HG03520 (cell line): ENCODE measurements at regions not wholly inside any gene's neighbourhood (a gene's known extent, or its start where the extent isn't known, plus 50 kb on each side); places are given as distances from the start of the nearest gene placed in this dataset.
"Not testable (repeated sequence)": the region's sequence is repeated elsewhere in the genome, so short reads cannot be mapped to it uniquely, and the experiment has no call there.

ENCODE experiments used
- ATAC-seq: cut with Tn5 transposase; IDR thresholded peaks from one replicate; pipeline ENCODE4 v1.9.1; 2021; ENCODE audit warnings: mild to moderate bottlenecking, moderate library complexity; ENCODE audit not compliant: unreplicated experiment

DNA sequence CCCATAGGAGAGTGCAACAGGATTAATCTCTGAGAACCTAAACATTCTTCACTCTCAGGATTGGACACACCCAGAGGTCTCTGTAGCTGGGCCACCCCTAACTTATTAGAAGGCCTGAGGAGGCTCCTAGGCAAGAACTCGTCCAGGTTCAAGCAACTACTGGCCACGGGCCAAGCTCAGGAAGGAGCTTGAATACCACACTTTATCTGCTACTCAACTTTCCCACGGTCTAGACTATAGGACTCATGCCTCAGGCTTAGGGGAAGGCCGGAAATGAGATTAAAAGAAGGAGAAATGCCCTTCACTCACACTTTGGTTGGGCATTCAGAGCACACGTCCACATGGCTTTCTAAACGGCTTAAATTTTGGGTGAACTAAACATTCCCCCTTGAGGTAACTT is 142.8 kb upstream of the PHYHIPL start:
- ATAC-seq = no peak

DNA sequence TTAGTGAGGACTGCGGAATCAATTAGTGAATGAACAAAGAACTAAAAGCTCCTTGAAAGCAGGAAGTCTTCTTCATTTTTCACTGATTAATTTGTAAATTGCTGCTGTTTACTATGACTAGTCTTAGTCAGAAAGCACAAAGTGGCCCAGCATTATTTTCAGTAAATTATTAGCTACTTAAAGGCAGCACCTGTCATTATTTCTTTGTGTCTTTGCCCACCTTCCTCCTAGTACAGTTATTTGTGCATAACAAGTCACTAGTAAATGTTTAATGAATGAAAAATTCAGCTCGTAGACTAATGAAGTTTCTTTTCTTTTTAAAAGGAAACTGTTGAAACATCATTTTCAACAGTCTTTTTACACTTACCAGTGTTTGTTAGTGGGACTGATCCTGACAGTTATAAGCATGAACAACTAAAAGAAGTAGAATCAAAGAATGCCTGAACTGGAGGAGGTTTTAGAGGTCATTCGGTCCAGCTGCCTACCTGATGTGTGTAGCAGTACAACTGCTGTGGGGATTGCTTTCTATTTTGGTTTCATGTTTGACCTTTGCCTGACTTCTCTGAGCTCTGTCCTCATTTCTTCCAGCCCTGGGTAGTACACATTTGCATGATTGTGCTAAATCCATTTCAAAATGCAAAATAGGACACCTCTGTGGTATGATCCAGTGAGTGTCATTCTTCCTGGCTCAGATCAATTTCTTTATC is 140.0 kb upstream of the PHYHIPL start:
- ATAC-seq = peak; percentile 100

DNA sequence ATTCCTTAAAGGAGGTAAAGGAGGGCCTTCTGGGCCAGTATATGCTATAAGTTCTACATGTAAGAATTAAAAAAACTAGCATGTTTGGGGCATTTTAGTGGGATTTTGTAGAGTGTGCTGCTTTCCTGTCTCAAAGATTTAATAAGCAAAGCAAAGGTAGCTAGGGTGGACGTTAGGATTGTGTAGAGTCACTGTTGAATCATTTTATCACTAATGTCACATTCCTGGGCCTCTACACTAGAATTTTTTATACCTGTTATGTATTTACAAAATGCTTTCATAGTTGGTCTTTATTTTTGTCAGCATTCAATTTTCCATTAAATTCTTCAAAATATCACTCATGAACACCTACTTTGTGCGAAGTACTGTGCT is 139.4 kb upstream of the PHYHIPL start:
- ATAC-seq = peak; percentile 14

DNA sequence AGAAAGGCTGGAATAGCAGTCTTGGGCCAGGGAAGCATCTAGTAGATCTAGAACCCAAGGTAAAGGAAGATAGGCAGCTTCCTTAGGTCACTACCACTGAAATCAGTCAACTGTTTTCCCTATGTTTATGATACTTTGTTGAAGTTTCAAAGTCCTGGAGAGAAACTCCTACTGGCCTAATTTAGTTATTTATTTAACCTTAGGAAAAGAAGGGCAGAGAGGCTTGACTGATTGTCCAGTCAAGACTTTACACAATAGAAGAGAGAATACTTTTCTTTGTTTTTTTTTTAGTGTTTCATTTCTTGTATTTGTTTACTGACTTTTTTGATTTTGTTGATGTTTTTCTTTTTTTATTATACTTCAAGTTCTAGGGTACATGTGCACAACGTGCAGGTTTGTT is 138.9 kb upstream of the PHYHIPL start:
- no peak for ATAC-seq

DNA sequence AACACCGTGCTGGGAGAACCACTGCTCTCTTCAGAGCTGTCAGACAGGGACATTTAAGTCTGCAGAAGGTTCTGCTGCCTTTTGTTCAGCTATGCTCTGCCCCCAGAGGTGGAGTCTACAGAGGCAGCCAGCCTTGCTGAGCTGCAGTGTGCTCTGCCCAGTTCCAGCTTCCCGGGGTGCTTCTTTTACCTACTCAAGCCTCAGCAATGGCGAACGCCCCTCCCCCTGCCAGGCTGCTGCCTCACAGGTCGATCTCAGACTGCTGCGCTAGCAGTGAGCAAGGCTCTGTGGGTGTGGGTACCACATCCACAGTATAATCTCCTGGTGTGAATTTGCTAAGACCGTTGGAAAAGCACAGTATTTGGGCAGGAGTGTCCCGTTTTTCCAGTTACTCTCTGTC is 133.1 kb upstream of the PHYHIPL start:
- ATAC-seq = not testable (repeated sequence)

DNA sequence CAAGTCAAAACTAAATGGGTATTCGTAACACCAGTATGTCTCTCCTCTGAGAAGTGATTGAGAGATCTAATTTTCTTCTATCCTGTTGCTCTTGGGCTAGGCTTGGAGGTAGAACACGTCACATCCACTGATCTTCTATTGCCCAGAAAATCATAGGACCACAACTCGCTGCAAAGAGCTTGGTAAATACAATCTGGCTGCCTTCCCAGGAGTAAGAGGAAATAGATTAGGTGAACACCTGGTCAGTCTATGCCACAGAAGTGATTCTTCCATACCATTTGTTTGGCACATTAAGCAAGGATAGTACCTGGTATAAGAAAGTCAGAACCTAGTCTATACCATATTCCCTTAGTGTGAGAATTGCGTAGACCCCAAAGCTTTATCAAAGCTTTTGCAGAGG is 129.3 kb upstream of the PHYHIPL start:
- no peak for ATAC-seq

DNA sequence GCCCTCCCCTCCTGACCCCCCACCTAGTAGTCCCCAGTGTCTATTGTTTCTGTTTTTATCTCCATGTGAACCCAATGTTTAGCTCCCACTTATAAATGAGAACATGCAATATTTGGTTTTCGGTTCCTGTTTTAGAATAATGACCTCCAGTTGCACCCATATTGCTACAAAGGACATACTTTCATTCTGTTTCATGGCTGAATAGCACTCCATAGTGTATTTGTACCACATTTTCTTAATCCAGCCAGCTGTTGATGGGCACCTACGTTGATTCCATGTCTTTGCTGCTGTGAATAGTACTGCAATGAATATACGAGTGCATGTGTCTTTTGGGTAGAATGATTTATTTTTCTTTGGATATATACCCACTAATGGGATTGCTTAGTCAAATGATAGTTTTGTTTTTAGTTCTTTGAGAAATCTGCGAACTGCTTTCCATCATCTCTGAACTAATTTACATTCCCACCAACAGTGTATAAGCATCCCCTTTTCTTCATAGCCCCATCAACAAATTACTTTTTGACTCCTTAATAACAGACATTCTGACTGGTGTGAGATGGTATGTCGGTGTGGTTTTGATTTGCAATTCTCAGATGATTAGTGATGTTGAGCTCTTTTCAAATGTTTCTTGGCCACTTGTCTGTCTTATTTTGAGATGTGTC is 128.4 kb upstream of the PHYHIPL start:
- peak; percentile 92 for ATAC-seq

DNA sequence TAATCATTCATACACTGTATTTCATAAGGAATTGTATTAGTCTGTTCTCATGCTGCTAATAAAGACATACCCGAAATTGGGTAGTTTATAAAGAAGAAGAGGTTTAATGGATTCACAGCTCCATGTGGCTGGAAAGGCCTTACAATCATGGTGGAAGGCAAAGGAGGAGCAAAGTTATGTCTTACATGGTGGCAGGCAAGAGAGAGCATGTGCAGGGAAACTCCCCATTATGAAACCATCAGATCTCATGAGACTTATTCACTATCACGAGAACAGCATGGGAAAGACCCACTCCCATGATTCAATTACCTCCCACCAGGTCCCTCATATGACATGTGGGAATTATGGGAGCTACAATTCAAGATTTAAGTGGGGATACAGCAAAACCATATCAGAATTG is 122.9 kb upstream of the PHYHIPL start:
- not testable (repeated sequence) for ATAC-seq

DNA sequence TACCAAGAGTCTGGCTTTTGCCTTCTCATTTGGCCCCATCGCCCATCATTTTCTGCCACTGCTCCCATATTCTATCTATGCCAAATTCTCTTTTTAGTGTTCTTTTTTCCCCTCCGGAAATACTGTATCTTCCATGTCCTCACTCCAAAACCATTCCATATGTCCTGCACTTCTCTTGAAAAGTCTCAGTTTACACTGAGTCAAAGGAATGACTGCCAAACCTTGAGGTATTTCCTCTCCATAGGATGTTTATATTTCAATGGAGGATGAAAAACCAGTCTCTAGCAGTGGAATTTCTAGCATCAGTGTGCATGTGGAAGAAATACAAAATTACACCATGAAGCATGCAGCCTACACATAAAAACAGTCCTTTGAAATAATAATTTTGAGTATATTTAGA is 121.4 kb upstream of the PHYHIPL start:
- ATAC-seq = no peak

DNA sequence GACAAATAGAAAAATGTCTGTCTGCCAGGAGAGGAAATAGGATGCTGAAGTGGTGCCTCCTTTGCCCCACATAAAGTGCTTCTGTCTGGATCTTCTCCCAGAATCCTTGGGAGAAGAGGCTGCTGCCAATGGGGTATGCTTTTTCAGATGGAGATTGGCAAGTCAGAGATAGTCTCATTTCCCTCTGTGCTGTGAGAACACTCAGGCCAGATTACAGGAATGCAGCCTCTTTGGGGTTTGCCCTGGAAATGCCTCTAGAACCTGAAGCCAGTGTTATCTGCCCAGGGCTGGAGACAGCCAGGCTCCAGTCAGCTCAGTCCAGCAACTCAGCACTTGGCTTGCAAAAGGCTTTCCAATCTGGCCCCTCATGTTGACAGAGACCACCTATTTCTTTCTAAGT is 119.1 kb upstream of the PHYHIPL start:
- no peak for ATAC-seq

DNA sequence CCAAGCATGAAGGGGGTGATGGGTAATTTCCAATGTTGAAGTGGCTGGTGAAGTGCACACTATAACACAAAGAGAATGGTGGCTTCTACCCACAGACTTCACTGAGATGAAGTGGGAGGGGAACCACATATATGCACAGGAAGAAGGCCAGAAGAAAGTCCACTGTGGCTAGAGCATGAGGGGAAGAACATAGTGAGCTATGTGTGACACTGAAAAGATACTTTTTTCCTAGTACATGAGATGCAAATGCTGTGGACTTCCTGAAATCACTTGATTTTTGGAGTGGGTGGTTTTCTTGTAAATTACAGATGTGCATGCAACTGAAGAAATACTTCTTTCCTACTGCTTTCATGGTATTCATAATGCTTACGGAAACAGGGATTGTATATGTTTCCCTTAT is 115.6 kb upstream of the PHYHIPL start:
- ATAC-seq = peak; percentile 86

DNA sequence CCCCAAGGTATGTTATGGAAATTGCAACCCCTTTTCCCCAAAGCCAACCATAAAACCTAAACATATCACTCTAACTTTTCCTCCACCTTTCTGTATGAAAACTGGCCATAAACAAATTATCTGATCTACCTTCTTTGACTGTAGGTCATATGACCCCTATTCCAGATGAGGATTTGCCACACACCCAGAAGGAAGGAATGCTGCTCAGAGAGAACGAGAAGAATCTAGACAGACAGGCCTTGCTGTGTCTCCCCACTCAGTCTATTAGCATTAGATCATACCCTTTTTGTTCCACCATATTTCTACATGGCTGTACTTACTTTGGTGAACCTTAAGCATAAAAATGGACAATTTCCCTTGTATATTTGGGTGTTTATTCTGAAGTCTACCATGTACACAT is 113.0 kb upstream of the PHYHIPL start:
- ATAC-seq = no peak

DNA sequence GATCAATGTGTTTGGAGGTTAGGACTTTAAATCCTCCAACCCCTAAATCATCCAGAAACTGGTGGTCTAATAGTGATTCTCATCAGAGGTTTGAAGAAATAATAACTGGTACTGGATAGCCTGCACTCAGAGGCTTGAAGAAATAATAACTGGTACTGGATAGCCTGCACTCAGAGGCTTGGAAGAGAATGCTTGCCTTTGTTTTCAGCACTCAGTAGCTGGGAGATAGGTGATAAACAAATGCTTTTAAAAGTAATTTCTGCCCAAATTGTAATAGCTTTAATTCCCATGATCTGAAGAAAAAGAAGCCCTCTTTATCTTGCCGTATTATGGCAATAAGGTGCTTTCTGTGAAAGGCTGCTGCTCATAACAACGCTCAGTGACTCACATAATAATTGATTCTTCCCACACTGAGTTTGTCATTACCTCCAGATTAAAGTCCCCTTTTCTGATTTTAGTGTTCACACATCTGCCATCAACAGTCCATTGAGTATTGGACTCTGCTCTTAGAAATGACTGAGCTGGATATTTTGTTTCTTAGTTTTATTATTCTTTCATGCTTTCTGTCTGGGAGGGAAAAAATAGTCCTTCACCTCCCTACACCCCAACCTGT is 112.3 kb upstream of the PHYHIPL start:
- no peak for ATAC-seq

DNA sequence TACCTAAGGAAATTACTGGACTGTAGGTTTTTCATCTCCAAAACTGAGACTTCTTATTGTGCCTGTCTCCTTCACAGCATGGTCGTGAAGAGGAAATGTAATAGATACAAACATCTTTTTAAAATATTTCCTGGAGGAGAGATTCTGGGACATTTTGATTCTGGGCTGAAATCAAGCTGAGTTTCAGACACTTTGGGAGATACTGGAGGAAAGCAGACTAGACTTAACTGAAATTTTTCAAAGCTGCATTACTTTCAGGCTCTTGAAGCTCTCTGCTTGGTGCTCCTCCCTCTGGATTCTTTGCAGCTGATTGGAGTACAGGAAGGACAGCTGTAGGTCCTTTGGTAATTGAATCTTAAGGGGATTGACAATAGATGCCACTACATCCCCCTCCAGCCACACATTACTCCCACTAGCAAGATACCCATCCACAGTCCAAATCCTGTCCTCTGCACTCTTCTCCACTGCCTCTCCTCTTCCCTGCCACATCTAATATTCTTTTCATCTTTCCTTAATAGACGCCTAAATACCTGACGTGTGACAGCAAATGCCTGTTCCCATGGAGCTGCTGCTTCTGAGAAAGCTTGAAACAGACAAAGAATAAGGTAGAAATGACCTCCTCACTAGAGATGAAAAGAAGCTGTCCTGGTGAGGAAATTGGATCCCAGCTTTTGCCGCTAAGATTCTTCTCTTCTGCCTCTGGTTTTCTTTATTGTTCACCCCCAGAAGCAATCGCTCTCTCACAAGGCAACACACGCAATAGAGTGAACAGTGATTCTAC is 111.5 kb upstream of the PHYHIPL start:
- ATAC-seq = no peak

DNA sequence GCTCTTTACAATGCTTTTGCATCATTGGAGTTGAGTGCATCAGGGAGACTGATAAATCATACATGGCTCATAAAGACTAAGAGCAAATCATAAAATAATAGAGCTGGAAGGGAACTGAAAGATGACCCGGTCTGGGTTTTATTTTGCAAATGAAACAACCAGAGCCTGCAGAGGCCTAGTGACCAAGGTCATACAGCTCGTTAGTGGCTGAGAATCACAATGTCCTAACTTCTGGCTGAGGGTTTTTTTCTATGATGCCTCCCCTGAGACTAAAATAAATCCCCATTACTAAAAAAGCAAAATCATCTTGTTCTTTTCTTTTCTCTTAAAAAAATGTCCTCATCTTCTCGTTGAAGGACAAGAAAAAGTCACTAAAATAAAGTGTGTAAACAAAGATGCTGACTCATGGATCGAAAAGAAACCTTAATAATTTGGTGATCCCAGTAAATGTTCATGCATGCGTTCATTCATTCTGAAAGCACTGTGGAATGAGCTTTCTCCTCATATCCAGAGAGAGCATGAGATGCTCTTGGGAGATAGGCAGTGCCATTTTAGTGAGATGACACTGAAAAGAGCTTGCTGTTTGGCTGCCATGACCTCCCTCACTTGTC is 107.8 kb upstream of the PHYHIPL start:
- peak; percentile 39 for ATAC-seq

DNA sequence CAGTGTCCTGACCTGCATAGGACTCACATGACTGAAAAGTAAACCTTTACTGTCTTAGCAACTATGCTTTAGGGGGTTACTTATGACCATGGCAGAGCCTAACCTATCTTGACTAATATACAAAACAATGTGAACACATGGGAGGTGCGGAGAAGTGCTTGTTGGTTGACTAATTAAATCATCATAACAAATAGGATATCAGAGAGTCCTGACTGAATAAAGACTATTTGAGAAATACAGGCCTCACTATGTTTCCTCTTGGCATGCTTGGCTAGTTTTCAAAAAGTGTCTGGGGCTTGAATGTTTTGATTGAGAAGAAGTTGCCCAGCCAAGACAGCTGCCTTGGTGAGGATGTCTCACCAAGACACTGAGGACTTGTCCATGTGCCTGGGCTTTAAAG is 104.4 kb upstream of the PHYHIPL start:
- no peak for ATAC-seq

DNA sequence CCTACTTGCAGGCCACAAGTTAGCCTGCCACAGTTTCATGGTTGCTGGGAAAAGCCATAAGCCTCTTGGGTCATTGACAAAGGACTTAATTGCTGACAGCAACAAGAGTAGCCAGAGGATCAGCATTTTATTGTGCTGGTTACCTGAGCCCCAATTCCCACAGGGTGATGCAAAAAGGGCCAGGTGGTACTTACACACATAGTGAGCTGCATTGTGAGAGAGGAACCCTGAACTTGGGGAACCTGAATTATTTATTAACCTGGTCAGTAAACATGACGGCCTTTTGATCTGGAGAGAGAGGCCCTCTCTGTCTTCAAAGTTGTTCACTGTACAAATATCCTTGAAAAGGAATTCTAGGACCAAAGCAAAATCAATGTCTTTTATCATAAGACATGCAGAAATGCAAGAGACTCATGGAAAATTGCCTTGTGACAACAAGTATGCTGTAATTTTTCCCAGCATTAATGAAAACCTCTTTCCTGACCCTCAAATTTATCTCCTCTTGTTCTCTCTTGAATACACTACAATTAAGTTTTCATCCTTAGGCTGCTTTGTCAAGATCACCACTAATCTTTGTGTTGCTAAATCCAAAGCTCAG is 102.9 kb upstream of the PHYHIPL start:
- no peak for ATAC-seq

DNA sequence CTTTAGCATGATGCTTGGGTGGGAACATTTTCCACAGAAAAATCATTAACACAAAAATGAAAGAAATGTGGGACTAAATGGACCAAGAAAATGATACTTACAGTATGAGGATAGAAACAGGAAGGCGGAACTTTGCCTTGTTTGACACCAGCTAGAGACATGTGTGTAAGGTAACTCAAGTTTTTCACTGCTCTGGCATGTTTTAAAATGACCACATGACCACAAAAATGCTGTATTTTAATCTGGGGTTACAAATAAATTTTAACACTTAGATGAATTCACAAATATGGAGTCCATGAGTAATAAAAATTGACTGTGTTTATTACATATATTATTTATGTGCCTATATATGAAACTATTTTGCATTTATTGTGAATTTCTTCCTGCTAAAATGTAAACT is 100.9 kb upstream of the PHYHIPL start:
- no peak for ATAC-seq

DNA sequence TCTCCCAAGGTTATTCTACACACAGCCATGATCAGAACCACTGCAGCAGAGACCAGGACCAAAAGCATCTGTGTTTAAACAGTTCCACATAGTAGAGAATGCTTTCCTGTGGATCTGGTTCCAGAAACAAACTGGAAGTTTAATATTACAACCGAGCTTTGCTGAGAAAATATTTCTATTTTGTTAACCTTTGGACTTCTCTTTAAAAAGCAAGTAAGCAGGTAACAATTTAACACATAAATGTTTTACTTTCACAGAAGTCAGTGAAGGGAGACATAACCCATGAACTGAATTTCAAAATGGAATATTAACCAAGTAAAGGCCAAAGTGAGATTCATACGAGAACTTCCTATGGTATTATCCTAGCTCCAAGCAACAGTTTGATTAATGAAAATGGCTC is 98.6 kb upstream of the PHYHIPL start:
- no peak for ATAC-seq

DNA sequence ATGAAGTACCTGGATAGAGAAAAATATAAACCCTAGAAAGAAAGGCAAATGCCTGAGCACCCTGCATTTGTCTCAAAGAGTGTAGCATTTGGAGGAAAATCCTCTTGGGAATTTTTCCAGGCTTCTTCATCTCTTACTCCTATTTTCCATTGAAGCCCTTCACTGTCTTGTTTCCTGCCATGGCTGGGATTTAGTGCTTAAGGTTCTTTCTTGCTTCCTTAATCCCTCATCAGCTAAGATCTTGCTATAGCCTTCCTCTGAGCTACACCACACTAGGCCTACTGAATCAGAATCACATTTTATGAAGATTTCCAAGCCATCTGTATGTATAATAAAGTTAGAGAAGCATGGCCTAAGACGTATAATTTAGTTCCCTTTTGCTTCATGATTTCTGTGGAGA is 97.5 kb upstream of the PHYHIPL start:
- ATAC-seq = no peak
